ENCODE measurements at regions not wholly inside any gene's neighbourhood (a gene's known extent, or its start where the extent isn't known, plus 50 kb on each side); places are given as distances from the start of the nearest gene placed in this dataset.

DNA sequence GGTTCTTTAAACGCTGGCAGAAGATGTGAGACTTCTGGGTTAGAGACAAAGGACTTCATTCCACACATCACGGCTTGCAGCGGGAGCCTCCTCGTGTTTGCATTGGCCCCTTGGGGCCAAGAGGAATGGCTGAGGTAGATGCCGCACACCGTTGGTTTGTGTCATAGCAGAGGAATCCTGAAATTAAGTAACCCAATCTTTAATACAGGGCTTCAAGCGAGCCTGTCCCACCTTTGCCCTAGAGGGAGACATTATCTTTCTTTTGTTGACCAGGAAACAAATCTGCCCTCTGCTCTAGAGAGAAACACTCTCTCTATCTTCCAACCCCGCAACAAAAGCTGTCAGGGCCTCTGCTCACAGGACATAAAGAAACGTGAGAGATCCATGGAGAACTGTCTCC lies 277.5 kb upstream of the ZFP64 start:
- no peak for TF ChIP-seq SIRT6 (IDR thresholded peaks at IDR 0.05; ENCODE audit: low read length)
- TF ChIP-seq RAD21 (IDR thresholded peaks at IDR 0.05 in 1 of 2, conservative IDR thresholded peaks at IDR 0.05 in 1 of 2; ENCODE audit: low read depth in 2 of 2, low read length in 2 of 2) = peak in 1 of 2 experiments; percentile 41; a peak in 2 of 4 replicates
- H4K5ac ChIP-seq (ENCODE audit: insufficient read length, low read depth, low read length) = no peak overlapping the region
- H3K27ac ChIP-seq (ENCODE audit: low read depth, low read length) = no peak overlapping the region
- no peak overlapping the region for H3K4me2 ChIP-seq (ENCODE audit: insufficient read depth in 1 of 2, low read depth in 2 of 2, low read length in 2 of 2)
- H3K23me2 ChIP-seq (ENCODE audit: low read depth, low read length) = no peaks in the 10 kb centered on the region
- no peak overlapping the region for H2BK120ac ChIP-seq (replicated peaks; ENCODE audit: low read depth, low read length)
- ChIA-PET CTCF (ENCODE audit: partially characterized antibody) (no interaction called here), POLR2A (ENCODE audit: partially characterized antibody) (no interaction called here)
- peaks cover 0 to 1% (median 0%) of the 10 kb centered on the region in 4 experiments; a peak in 1 of 7 replicates for H3K27me3 ChIP-seq (replicated peaks in 1 of 4; ENCODE audit: control insufficient read depth in 3 of 4, extremely low read depth in 1 of 4, insufficient read depth in 3 of 4, low read length in 3 of 4)
- DNase-seq (ENCODE audit: low read depth in 1 of 2, low spot score in 2 of 2) (no peak), FAIRE-seq (no peak)
- H3K36me3 ChIP-seq (ENCODE audit: control insufficient read depth in 2 of 4, insufficient read depth in 4 of 4, low read length in 3 of 4) = no peaks in the 10 kb centered on the region
- H2BK12ac ChIP-seq (ENCODE audit: low read depth, low read length) = no peak overlapping the region
- H2BK5ac ChIP-seq (ENCODE audit: low read depth, low read length) = no peak overlapping the region
- no peak overlapping the region for H3K4me3 ChIP-seq (ENCODE audit: extremely low read depth in 1 of 4, insufficient read depth in 2 of 4, low read depth in 3 of 4, low read length in 4 of 4)
- 0 out of 2 replicates have a peak overlapping the region, but pooled peaks have one; percentile 30 for H2AFZ ChIP-seq (ENCODE audit: low read length)
- H4K91ac ChIP-seq (replicated peaks; ENCODE audit: insufficient read length, low read length) = no peak overlapping the region
- no peak overlapping the region for H2BK15ac ChIP-seq (ENCODE audit: low read length)
- H4K20me1 ChIP-seq (replicated peaks in 1 of 2; ENCODE audit: control insufficient read depth in 1 of 2, insufficient read depth in 2 of 2, low read length in 2 of 2) = no peaks in the 10 kb centered on the region
- no peaks in the 10 kb centered on the region for H3K4me1 ChIP-seq (replicated peaks in 1 of 4; ENCODE audit: control insufficient read depth in 3 of 4, insufficient read depth in 4 of 4, low read length in 3 of 4)
- no peak overlapping the region for H3K56ac ChIP-seq (replicated peaks; ENCODE audit: insufficient read length, low read depth, low read length)
- H3K79me2 ChIP-seq (ENCODE audit: control insufficient read depth in 1 of 2, insufficient read depth in 2 of 2, low read length in 2 of 2) = no peaks in the 10 kb centered on the region
- H3K18ac ChIP-seq (ENCODE audit: extremely low read depth, low read length) = no peak overlapping the region
- H2BK20ac ChIP-seq (ENCODE audit: low read length) = no peak overlapping the region
- no peak overlapping the region for H3K9ac ChIP-seq (replicated peaks in 1 of 4; ENCODE audit: extremely low read depth in 1 of 4, low read depth in 3 of 4, low read length in 3 of 4)
- no peaks in the 10 kb centered on the region for H3K79me1 ChIP-seq (ENCODE audit: low read depth, low read length)
- no peaks in the 10 kb centered on the region for H3K9me3 ChIP-seq (ENCODE audit: insufficient read depth in 2 of 2, low read depth in 1 of 2, low read length in 1 of 2)
- no peak overlapping the region for H2AK5ac ChIP-seq (ENCODE audit: low read depth, low read length)
- no peak overlapping the region for H3K4ac ChIP-seq (replicated peaks; ENCODE audit: insufficient read length, low read depth, low read length)
- 93% methylated on average over 9 of the region's 9 CpGs; no CpG with 5 or more reads in 1 of the 2 experiments for WGBS, 2 experiments (ENCODE audit: extremely low coverage in 1 of 2, insufficient coverage in 1 of 2, insufficient read length in 1 of 2, insufficient replicate concordance in 2 of 2, low coverage in 1 of 2, low lambda C conversion rate in 2 of 2, missing lambda C conversion rate in 1 of 2)
- no peak overlapping the region for H3K23ac ChIP-seq (ENCODE audit: insufficient read length)
- no peak overlapping the region for H3K14ac ChIP-seq (ENCODE audit: insufficient read length)
- no peak overlapping the region for H4K8ac ChIP-seq (ENCODE audit: extremely low read depth, insufficient read depth, low read length)

Measured in H1 (cell line).